ENCODE measurements at regions not wholly inside any gene's neighbourhood (a gene's known extent, or its start where the extent isn't known, plus 50 kb on each side); places are given as distances from the start of the nearest gene placed in this dataset.

- Histone ChIP-seq H3K9me3 (no peaks in the 10 kb centered on the region), H3K36me3 (no peaks in the 10 kb centered on the region), H3K27ac (no peak overlapping the region), H3K4me1 (peaks cover 0 to 11% (median 0%) of the 10 kb centered on the region in 4 donors), H3K4me3 (no peak overlapping the region), H3K27me3 (no peaks in the 10 kb centered on the region)
- DNase-seq, result no peak
- no peak for TF ChIP-seq CTCF (IDR thresholded peaks at IDR 0.05)
- intact Hi-C loops (cut with DNase I; ENCODE audit: low total_unique reads), result no loop called here
Measured at GRCh38 chr3:74426571-74426970, 187.9 kb downstream of the CNTN3 start.

- Histone ChIP-seq H3K27me3 (no peaks in the 10 kb centered on the region), H3K9me3 (no peaks in the 10 kb centered on the region), H3K27ac (no peak overlapping the region), H3K36me3 (no peaks in the 10 kb centered on the region), H3K4me1 (peaks cover 0 to 21% (median 0%) of the 10 kb centered on the region in 4 donors), H3K4me3 (no peak overlapping the region)
- no peak for DNase-seq
- no peak for TF ChIP-seq CTCF (IDR thresholded peaks at IDR 0.05)
- intact Hi-C loops (cut with DNase I; ENCODE audit: low total_unique reads), result no loop called here
Measured at GRCh38 chr3:74423867-74424266, 190.6 kb downstream of the CNTN3 start.

- DNase-seq, result no peak
- TF ChIP-seq CTCF (IDR thresholded peaks at IDR 0.05), result no peak
- peak overlapping the region in 1 of 2 donors; percentile 6 for H3K27ac ChIP-seq
Measured at GRCh38 chr3:74420538-74421124, 193.8 kb downstream of the CNTN3 start.

GRCh38 chr3:74415731-74416130, 198.7 kb downstream of the CNTN3 start:
- intact Hi-C loops (cut with DNase I; ENCODE audit: low total_unique reads), result no loop called here
- TF ChIP-seq CTCF (IDR thresholded peaks at IDR 0.05), result no peak
- Histone ChIP-seq H3K27ac (no peak overlapping the region), H3K9me3 (no peaks in the 10 kb centered on the region), H3K4me3 (no peak overlapping the region), H3K27me3 (no peaks in the 10 kb centered on the region), H3K4me1 (peaks cover 0 to 8% (median 0%) of the 10 kb centered on the region in 4 donors), H3K36me3 (no peaks in the 10 kb centered on the region)
- no peak for DNase-seq

More at GRCh38 chr3:74420538-74421124, 193.8 kb downstream of the CNTN3 start:
- Histone ChIP-seq H3K27me3 (no peaks in the 10 kb centered on the region), H3K36me3 (no peaks in the 10 kb centered on the region), H3K9me3 (no peaks in the 10 kb centered on the region), H3K4me3 (no peak overlapping the region), H3K4me1 (peaks cover 0 to 10% (median 0%) of the 10 kb centered on the region in 4 donors)
- intact Hi-C loops (cut with DNase I; ENCODE audit: low total_unique reads), result no loop called here

GRCh38 chr3:74413547-74414241, 200.8 kb downstream of the CNTN3 start:
- H3K27me3 ChIP-seq, result no peaks in the 10 kb centered on the region
- TF ChIP-seq CTCF (IDR thresholded peaks at IDR 0.05), result no peak
- no peak overlapping the region for H3K4me3 ChIP-seq
- intact Hi-C loops (cut with DNase I; ENCODE audit: low total_unique reads), result no loop called here
- DNase-seq, result no peak
- no peaks in the 10 kb centered on the region for H3K4me1 ChIP-seq
- H3K9me3 ChIP-seq, result no peaks in the 10 kb centered on the region
- H3K27ac ChIP-seq, result no peak overlapping the region
- no peaks in the 10 kb centered on the region for H3K36me3 ChIP-seq

Data from tibial artery (tissue), 4 donors.